ENCODE measurements at regions not wholly inside any gene's neighbourhood (a gene's known extent, or its start where the extent isn't known, plus 50 kb on each side); places are given as distances from the start of the nearest gene placed in this dataset.
A peak's percentile ranks its signal among the peaks of the same experiment; 100 is the strongest.

DNA sequence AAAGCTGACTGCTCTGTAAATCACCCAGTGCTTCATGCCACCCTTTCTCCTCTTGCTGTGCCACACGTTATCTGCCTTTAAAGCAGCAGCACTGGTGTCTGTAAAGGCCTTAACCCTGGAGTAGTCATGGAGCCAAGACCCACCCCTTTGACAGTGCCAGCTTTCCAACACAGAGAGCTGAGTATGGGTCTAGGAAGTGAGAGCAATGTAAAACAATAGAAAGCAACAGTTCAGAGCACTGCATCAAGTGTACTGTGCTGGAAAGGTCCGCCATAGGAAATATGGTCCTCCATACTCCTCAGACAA, 139.5 kb downstream of the DAD1 start:
- DNase-seq, result no peak

- no peak for DNase-seq
These were observed 140.0 kb downstream of the DAD1 start for GRCh38 chr14:22448905-22449599.

DNA sequence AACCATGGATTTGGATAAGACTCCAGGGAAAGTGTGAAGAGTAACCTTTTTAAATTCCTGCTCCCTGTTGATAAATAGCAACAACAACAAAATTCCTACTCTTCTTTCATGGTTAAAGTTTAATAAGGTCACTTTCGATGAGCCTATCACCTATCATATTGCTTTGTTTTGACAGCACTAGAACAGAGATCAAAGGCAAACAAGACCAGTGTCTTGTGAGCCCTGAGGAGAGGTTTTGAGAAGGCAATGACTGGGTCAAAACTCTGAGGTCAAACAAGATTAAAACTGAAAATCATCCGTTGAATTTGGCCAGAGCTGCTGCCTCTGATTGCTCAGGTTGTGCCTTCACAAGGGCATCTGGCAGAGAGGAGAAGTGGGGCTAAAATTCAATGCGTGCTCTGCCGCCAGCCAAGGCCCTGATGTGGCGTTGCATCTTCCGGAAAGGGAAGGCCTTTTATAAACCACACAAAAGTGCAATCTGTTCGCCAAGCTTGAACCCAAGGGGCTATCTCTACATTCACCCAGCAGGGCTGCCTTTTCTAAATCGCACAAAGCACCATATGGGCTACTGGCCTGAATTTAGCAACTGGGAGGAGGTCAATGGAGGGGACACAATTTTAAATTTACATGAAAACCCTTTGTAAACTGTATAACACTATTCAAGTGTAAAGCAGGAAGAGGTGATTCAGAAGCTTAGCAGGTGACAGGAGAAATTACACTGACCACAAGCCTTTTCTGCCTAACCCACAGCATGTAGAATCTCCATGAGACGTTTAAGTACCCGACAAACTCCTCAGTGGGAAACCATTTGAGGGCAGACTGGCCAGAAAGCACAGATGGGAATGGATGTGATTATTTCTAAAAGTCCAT, 140.8 kb downstream of the DAD1 start:
- no peak for DNase-seq

GRCh38 chr14:22438742-22439141, 150.3 kb downstream of the DAD1 start:
- no peak for DNase-seq

- DNase-seq, result no peak
These were observed 154.0 kb downstream of the DAD1 start for GRCh38 chr14:22434901-22435550.

GRCh38 chr14:22434030-22434429, 155.0 kb downstream of the DAD1 start:
- DNase-seq, result no peak

GRCh38 chr14:22433069-22433468, 156.0 kb downstream of the DAD1 start:
- DNase-seq, result no peak

- peak; percentile 64 for DNase-seq
These were observed 156.6 kb downstream of the DAD1 start for GRCh38 chr14:22432348-22432976.

DNA sequence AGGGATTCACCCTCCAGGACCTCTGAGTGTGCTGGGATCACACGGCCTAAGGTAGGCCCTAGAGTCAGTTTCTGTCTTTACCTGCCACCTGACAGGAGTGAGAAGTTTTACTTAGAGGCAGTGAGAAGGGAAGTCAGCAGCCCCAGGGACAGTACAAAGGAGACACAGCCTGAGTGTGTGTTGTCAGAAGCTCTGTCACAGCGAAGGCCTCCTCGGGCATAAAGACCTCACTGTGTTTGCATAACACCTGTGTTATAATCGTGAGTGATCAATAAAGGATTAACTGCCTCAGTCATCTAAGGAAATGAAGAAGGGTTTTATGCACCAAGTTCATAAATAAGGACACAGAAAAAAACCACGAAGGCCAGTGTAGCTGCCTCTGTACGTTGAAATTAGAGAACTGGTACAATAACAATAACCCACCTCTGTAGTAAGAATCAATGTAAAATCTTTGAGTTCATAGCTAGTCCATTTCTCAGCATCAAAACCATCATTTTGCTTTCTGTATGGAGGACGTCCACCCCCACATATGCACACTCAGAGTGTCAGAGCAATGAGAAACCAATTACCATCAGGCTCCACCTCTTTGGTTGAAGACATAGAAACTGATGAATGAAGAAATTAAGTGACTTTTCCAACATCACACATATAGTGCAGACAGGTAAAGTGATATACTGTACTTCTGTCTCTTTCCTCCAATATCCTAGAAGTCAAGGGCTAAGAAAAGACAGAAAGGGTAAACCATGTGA, 159.3 kb downstream of the DAD1 start:
- DNase-seq, result no peak

- DNase-seq, result no peak
These were observed 160.2 kb downstream of the DAD1 start for GRCh38 chr14:22428700-22429291.

GRCh38 chr14:22427771-22428231, 161.2 kb downstream of the DAD1 start:
- no peak for DNase-seq

DNA sequence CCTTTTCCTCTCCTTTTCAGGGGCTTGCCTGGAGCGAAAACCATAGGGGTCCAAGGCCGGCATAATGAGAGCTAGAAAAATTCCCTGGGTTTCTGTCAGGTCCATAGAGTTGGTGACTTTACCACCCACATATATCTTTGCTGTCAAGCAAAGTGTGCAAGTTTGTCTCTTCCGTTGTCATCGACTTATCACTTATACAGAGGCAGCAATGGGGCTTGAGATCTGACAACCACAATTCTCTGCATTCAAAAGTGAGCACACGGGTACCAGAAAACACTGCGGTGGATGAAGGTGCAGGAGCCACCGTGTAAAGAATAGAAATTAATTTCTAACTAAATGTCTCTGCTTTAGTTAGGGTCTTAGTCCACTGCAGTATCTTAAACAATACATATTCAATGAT, 162.3 kb downstream of the DAD1 start:
- no peak for DNase-seq

GRCh38 chr14:22423958-22424357, 165.1 kb downstream of the DAD1 start:
- no peak for DNase-seq

DNA sequence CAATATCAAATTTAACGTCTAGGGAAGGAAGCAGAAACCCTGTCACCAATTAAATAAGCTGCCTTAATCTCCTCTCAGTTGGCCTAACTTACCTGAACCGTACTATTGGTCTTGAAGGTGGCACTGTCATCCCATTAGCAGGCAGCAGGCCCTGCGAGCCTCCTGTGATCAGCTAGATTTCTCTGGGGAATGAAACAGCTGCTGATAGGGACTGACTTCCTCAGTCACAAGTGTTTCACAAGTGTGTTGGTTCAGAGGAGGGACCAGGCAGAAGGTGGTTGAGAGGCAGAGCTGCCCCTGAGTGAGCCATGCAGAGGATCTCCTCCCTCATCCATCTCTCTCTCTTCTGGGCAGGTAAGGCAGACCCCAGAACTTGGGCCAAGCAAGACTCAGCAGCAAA, 166.8 kb downstream of the DAD1 start:
- no peak for DNase-seq

GRCh38 chr14:22420598-22421186, 168.3 kb downstream of the DAD1 start:
- DNase-seq, result no peak

- DNase-seq, result no peak
These were observed 169.4 kb downstream of the DAD1 start for GRCh38 chr14:22419620-22420019.

DNA sequence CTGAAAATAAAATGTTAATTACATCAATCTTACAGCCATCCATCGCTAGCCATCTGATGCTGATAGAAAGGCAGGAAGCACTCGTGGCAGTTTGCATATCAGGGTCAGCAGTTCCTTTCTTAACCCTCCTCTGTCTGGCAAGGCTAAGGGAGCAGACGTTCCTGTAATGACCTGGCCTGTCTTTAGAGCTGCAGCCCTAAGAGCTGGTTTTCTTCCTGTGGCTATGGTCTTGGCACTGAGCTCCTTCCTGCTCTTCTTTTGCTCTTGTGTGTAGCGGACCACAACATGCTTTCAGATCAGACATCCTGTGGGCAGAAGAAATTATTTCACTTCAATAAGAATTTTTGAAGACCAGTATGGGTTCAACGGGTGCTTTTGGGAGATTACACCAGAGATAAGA, 170.4 kb downstream of the DAD1 start:
- DNase-seq, result no peak

- DNase-seq, result no peak
These were observed 171.1 kb downstream of the DAD1 start for GRCh38 chr14:22417914-22418313.

DNA sequence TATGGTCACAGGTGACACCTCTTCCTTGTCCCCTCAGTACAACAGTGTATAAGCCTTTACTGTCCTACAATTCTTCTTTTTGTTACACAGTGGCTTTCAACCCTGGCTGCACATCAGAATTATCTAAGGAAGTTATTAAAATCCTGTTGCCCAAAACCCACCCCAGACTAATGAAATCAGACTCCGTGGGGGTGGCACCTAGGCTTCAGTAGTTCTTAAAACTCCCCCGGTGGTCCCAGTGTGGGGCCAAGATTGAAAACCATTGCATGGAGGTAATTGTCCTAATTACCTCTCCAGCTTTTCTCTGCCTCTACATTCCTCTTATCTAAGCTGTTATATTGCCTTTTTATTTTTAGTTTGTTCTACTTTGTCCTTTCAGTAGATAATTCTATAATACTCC, 172.8 kb downstream of the DAD1 start:
- DNase-seq, result no peak

DNA sequence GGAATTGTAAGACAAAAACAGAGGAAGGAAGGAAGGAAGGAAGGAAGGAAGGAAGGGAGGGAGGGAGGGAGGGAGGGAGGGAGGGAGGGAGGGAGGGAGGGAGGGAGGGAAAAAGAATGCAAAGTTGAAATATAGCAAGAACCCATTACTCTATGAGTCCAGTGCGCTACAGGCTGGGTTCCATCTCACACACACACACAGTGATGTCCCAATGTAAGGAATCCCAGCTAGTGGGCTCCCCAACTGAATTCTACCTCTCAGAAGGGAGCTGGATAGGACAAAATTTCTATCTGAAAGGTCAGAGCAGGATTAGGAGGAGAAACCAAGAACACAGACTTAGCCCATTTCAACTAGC, 173.4 kb downstream of the DAD1 start:
- DNase-seq, result no peak

GRCh38 chr14:22414876-22415604, 174.0 kb downstream of the DAD1 start:
- DNase-seq, result no peak
